ENCODE measurements at regions not wholly inside any gene's neighbourhood (a gene's known extent, or its start where the extent isn't known, plus 50 kb on each side); places are given as distances from the start of the nearest gene placed in this dataset.

DNA sequence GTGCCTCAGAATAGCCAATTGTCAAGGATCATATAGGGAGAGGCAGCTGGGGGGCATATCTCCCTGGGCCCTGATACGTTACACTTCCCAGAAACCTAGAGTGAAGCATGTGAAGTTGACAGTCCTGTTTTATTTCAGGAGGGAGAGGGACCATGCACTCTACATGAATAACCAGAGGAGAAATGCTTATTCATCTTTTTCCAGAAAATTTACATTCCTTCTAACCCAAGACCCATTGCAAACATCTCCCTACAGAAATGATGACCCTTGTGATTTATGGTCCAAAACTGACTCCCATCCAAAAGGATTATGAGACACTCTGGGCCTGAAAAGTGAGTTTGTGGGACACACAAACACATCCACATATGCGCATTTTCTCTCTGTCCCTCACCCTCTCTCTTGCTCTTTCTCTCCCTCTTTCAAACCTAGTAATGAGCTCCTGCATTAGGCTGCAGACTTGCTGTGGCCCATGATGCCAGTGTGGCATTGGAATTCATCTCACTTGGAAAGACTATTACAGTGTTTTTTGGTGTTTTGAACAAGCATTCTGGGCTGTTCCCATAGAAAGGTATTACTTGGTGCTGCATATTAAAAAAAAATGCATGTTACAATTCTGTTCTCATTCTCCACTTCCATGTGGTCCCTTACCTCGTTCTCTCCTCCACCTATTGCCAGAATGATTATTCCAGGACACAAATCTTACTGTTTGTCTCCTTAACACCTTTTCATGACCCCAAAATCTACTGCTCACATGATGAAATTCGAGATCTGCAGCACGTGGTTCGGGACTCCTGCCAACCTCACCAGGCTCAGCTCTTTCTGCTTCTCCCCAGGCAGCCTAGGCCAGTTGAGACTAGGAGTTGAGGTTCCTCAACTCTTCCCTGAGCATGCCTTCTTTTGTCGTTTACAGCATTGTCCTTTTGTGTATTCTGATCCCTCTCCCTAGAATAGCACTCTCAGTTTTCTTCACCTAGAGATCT is 451.3 kb upstream of the KLF4 start (continued):
- TF ChIP-seq ZNF274 (IDR thresholded peaks at IDR 0.05; ENCODE audit: low read depth, low read length) = no peak
- no peak for TF ChIP-seq ELF1 (IDR thresholded peaks at IDR 0.05; ENCODE audit: borderline replicate concordance, low read depth)
- no peak for TF ChIP-seq TCF7L2 (IDR thresholded peaks at IDR 0.05; ENCODE audit: borderline replicate concordance, extremely low read depth, insufficient read depth, insufficient read length)
- TF ChIP-seq SIN3A (IDR thresholded peaks at IDR 0.05; ENCODE audit: low read depth) = no peak
- TF ChIP-seq SRF (IDR thresholded peaks at IDR 0.05; ENCODE audit: low read depth) = no peak
- TF ChIP-seq, protein P1, sequence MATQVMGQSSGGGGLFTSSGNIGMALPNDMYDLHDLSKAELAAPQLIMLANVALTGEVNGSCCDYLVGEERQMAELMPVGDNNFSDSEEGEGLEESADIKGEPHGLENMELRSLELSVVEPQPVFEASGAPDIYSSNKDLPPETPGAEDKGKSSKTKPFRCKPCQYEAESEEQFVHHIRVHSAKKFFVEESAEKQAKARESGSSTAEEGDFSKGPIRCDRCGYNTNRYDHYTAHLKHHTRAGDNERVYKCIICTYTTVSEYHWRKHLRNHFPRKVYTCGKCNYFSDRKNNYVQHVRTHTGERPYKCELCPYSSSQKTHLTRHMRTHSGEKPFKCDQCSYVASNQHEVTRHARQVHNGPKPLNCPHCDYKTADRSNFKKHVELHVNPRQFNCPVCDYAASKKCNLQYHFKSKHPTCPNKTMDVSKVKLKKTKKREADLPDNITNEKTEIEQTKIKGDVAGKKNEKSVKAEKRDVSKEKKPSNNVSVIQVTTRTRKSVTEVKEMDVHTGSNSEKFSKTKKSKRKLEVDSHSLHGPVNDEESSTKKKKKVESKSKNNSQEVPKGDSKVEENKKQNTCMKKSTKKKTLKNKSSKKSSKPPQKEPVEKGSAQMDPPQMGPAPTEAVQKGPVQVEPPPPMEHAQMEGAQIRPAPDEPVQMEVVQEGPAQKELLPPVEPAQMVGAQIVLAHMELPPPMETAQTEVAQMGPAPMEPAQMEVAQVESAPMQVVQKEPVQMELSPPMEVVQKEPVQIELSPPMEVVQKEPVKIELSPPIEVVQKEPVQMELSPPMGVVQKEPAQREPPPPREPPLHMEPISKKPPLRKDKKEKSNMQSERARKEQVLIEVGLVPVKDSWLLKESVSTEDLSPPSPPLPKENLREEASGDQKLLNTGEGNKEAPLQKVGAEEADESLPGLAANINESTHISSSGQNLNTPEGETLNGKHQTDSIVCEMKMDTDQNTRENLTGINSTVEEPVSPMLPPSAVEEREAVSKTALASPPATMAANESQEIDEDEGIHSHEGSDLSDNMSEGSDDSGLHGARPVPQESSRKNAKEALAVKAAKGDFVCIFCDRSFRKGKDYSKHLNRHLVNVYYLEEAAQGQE (IDR thresholded peaks at IDR 0.05; ENCODE audit: low read depth) = no peak

DNA sequence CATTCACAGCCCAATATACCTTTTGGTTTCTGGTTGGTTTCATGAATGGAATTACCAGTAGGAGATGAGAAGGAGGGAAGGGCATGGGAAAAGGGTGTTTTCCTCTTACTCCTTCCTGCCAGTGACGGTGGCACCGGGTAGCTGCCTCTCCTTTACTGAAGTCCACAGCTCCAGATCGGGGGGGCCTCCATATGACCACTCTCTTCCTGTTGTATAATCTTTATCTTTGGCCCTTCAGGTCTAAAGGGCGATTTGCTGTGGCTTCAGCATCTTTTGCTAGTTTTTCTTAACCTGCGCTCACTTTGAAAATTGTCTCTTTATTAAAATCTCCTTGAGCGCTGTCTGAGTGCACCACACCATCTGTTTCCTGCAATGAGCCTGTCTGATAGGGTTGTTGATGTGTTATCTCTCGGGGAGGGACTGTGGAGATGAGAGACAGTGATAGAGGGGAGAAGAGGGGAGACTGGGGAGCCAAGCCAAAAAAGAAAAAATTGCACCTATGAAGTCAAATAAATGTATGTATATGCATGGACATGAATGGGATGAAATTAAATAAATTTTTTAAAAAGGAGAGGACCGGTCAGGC is 449.3 kb upstream of the KLF4 start:
- H3K36me3 ChIP-seq (ENCODE audit: control insufficient read depth in 1 of 2, insufficient read depth in 2 of 2, low read length in 2 of 2) = no peaks in the 10 kb centered on the region
- ChIA-PET RAD21 (ENCODE audit: low non-redundant PET in 1 of 2, low total read pairs in 2 of 2, uncharacterized antibody in 2 of 2, unreplicated experiment in 2 of 2) (no interaction called here), CTCF (no interaction called here), POLR2A (no interaction called here)
- H3K4me2 ChIP-seq (ENCODE audit: low read length) = no peak overlapping the region
- ATAC-seq (no peak), DNase-seq (ENCODE audit: low read depth, low spot score) (no peak)
- H3K9ac ChIP-seq (ENCODE audit: low read length) = no peak overlapping the region
- H3K4me3 ChIP-seq (replicated peaks in 1 of 2; ENCODE audit: low read depth in 1 of 2, low read length in 2 of 2) = no peak overlapping the region
- TF ChIP-seq SIN3A (IDR thresholded peaks at IDR 0.05; ENCODE audit: low read depth) = no peak
- TF ChIP-seq, protein P2, sequence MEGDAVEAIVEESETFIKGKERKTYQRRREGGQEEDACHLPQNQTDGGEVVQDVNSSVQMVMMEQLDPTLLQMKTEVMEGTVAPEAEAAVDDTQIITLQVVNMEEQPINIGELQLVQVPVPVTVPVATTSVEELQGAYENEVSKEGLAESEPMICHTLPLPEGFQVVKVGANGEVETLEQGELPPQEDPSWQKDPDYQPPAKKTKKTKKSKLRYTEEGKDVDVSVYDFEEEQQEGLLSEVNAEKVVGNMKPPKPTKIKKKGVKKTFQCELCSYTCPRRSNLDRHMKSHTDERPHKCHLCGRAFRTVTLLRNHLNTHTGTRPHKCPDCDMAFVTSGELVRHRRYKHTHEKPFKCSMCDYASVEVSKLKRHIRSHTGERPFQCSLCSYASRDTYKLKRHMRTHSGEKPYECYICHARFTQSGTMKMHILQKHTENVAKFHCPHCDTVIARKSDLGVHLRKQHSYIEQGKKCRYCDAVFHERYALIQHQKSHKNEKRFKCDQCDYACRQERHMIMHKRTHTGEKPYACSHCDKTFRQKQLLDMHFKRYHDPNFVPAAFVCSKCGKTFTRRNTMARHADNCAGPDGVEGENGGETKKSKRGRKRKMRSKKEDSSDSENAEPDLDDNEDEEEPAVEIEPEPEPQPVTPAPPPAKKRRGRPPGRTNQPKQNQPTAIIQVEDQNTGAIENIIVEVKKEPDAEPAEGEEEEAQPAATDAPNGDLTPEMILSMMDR (IDR thresholded peaks at IDR 0.05 in 2 of 3, conservative IDR thresholded peaks at IDR 0.05 in 1 of 3; ENCODE audit: borderline replicate concordance in 1 of 3, insufficient read depth in 1 of 3, low read depth in 2 of 3, low read length in 2 of 3) = no peak
- no peak for TF ChIP-seq EZH2 (IDR thresholded peaks at IDR 0.05)
- no peak for TF ChIP-seq POLR2AphosphoS5 (IDR thresholded peaks at IDR 0.05; ENCODE audit: low read depth, low read length)
- no peak for TF ChIP-seq JUND (IDR thresholded peaks at IDR 0.05)
- H3K79me2 ChIP-seq (ENCODE audit: insufficient read depth, low read length) = no peaks in the 10 kb centered on the region
- no peaks in the 10 kb centered on the region for H3K9me2 ChIP-seq (ENCODE audit: insufficient read depth)
- no peak overlapping the region for H3K27ac ChIP-seq (ENCODE audit: low read depth, low read length)
- no peaks in the 10 kb centered on the region for H3K9me3 ChIP-seq (ENCODE audit: control insufficient read depth in 1 of 2, insufficient read depth in 1 of 2, low read depth in 1 of 2, low read length in 2 of 2)
- peaks cover 4 to 16% of the 10 kb centered on the region in 2 experiments; a peak in 1 of 4 replicates for H3K4me1 ChIP-seq (ENCODE audit: control insufficient read depth in 1 of 2, insufficient read depth in 2 of 2, low read length in 2 of 2)
- no peak overlapping the region for H2AFZ ChIP-seq (ENCODE audit: low read depth, low read length, poor library complexity, severe bottlenecking)
- no peaks in the 10 kb centered on the region for H3K27me3 ChIP-seq (ENCODE audit: insufficient read depth, low read length)
- H4K20me1 ChIP-seq (ENCODE audit: insufficient read depth) = no peaks in the 10 kb centered on the region
- BruUV-seq (replicated peaks) = no TSS peak
- intact Hi-C loops (cut with micrococcal nuclease) = no loop called here

Measured in HCT116 (cell line).